BLaER1 (cell line): ENCODE measurements at regions not wholly inside any gene's neighbourhood (a gene's known extent, or its start where the extent isn't known, plus 50 kb on each side); places are given as distances from the start of the nearest gene placed in this dataset.

Experiments used
- H3K27ac ChIP-seq: shearing (Covaris generic); formaldehyde crosslinking; 2 replicates; pipeline ENCODE4 v1.8.1; 2022
- H3K27me3 ChIP-seq: shearing (Covaris generic); formaldehyde crosslinking; 2 replicates; pipeline ENCODE4 v1.8.1; 2022
- H3K36me3 ChIP-seq: shearing (Covaris generic); formaldehyde crosslinking; 2 replicates; pipeline ENCODE4 v1.8.1; 2022
- H3K4me1 ChIP-seq: shearing (Covaris generic); formaldehyde crosslinking; 2 replicates; pipeline ENCODE4 v1.8.1; 2022
- H3K4me2 ChIP-seq: shearing (Covaris generic); formaldehyde crosslinking; 2 replicates; pipeline ENCODE4 v1.8.1; 2022
- H3K4me3 ChIP-seq: shearing (Covaris generic); formaldehyde crosslinking; 2 replicates; pipeline ENCODE4 v1.8.1; 2022
- H3K9ac ChIP-seq: shearing (Covaris generic); formaldehyde crosslinking; 2 replicates; pipeline ENCODE4 v1.8.1; 2022
- H3K9me3 ChIP-seq: shearing (Covaris generic); formaldehyde crosslinking; 2 replicates; pipeline ENCODE4 v1.8.1; 2022
- H4K20me1 ChIP-seq: shearing (Covaris generic); formaldehyde crosslinking; 2 replicates; pipeline ENCODE4 v1.8.1; 2022
- Cebpa-rat ChIP-seq: shearing (Covaris generic); IDR thresholded peaks from 2 replicates; pipeline ENCODE4 v1.8.1; 2022

- no peak overlapping the region for H3K4me3 ChIP-seq
- H3K36me3 ChIP-seq = no peaks in the 10 kb centered on the region
- H3K27ac ChIP-seq = no peak overlapping the region
- no peaks in the 10 kb centered on the region for H3K4me1 ChIP-seq
- no peaks in the 10 kb centered on the region for H3K9me3 ChIP-seq
- no peak overlapping the region for H3K9ac ChIP-seq
- H4K20me1 ChIP-seq = no peaks in the 10 kb centered on the region
- TF ChIP-seq Cebpa-rat = no peak
- no peak overlapping the region for H3K4me2 ChIP-seq
- no peaks in the 10 kb centered on the region for H3K27me3 ChIP-seq
Observed at GRCh38 chr1:69195136-69195535, 372.6 kb upstream of the LRRC7 start.

- H3K36me3 ChIP-seq = no peaks in the 10 kb centered on the region
- no peaks in the 10 kb centered on the region for H4K20me1 ChIP-seq
- H3K27ac ChIP-seq = no peak overlapping the region
- H3K27me3 ChIP-seq = no peaks in the 10 kb centered on the region
- no peaks in the 10 kb centered on the region for H3K9me3 ChIP-seq
- no peaks in the 10 kb centered on the region for H3K4me1 ChIP-seq
- H3K9ac ChIP-seq = no peak overlapping the region
- no peak overlapping the region for H3K4me2 ChIP-seq
- H3K4me3 ChIP-seq = no peak overlapping the region
- TF ChIP-seq Cebpa-rat = no peak
Observed at GRCh38 chr1:69196071-69196470, 371.7 kb upstream of the LRRC7 start.

- Histone ChIP-seq H3K4me2 (no peak overlapping the region), H3K4me3 (no peak overlapping the region), H3K27me3 (no peaks in the 10 kb centered on the region), H3K9ac (no peak overlapping the region), H3K27ac (no peak overlapping the region), H3K36me3 (no peaks in the 10 kb centered on the region), H3K4me1 (no peaks in the 10 kb centered on the region), H4K20me1 (no peaks in the 10 kb centered on the region), H3K9me3 (no peaks in the 10 kb centered on the region)
- TF ChIP-seq Cebpa-rat = no peak
Observed at GRCh38 chr1:69197816-69198215, 369.9 kb upstream of the LRRC7 start.

- no peak overlapping the region for H3K27ac ChIP-seq
- H3K36me3 ChIP-seq = no peaks in the 10 kb centered on the region
- H3K9me3 ChIP-seq = peaks cover 10% of the 10 kb centered on the region
- no peaks in the 10 kb centered on the region for H3K27me3 ChIP-seq
- H4K20me1 ChIP-seq = no peaks in the 10 kb centered on the region
- H3K4me1 ChIP-seq = no peaks in the 10 kb centered on the region
- H3K9ac ChIP-seq = no peak overlapping the region
- TF ChIP-seq Cebpa-rat = no peak
- no peak overlapping the region for H3K4me2 ChIP-seq
- H3K4me3 ChIP-seq = no peak overlapping the region
Observed at GRCh38 chr1:69201716-69202115, 366.0 kb upstream of the LRRC7 start.

- no peak overlapping the region for H3K4me2 ChIP-seq
- no peak overlapping the region for H3K9ac ChIP-seq
- H3K4me1 ChIP-seq = no peaks in the 10 kb centered on the region
- TF ChIP-seq Cebpa-rat = no peak
- no peak overlapping the region for H3K4me3 ChIP-seq
- no peaks in the 10 kb centered on the region for H3K27me3 ChIP-seq
- H3K27ac ChIP-seq = no peak overlapping the region
- H4K20me1 ChIP-seq = no peaks in the 10 kb centered on the region
- no peaks in the 10 kb centered on the region for H3K36me3 ChIP-seq
- peaks cover 10% of the 10 kb centered on the region for H3K9me3 ChIP-seq
Observed at GRCh38 chr1:69203166-69203565, 364.6 kb upstream of the LRRC7 start.

- H3K9me3 ChIP-seq = no peaks in the 10 kb centered on the region
- H3K9ac ChIP-seq = no peak overlapping the region
- H3K36me3 ChIP-seq = no peaks in the 10 kb centered on the region
- H4K20me1 ChIP-seq = no peaks in the 10 kb centered on the region
- no peak for TF ChIP-seq Cebpa-rat
- H3K4me2 ChIP-seq = no peak overlapping the region
- H3K27ac ChIP-seq = no peak overlapping the region
- H3K27me3 ChIP-seq = no peaks in the 10 kb centered on the region
- H3K4me3 ChIP-seq = no peak overlapping the region
- no peaks in the 10 kb centered on the region for H3K4me1 ChIP-seq
Observed at GRCh38 chr1:69213644-69214043, 354.1 kb upstream of the LRRC7 start.

GRCh38 chr1:69215883-69216282 lies 351.8 kb upstream of the LRRC7 start:
- Histone ChIP-seq H3K9me3 (no peaks in the 10 kb centered on the region), H3K27ac (no peak overlapping the region), H3K9ac (no peak overlapping the region), H3K27me3 (no peaks in the 10 kb centered on the region), H3K4me2 (no peak overlapping the region), H3K36me3 (no peaks in the 10 kb centered on the region), H4K20me1 (no peaks in the 10 kb centered on the region), H3K4me1 (no peaks in the 10 kb centered on the region), H3K4me3 (no peak overlapping the region)
- no peak for TF ChIP-seq Cebpa-rat

- TF ChIP-seq Cebpa-rat = no peak
- Histone ChIP-seq H4K20me1 (no peaks in the 10 kb centered on the region), H3K27ac (no peak overlapping the region), H3K27me3 (no peaks in the 10 kb centered on the region), H3K9me3 (no peaks in the 10 kb centered on the region), H3K4me2 (no peak overlapping the region), H3K4me1 (no peaks in the 10 kb centered on the region), H3K9ac (no peak overlapping the region), H3K36me3 (no peaks in the 10 kb centered on the region), H3K4me3 (no peak overlapping the region)
Observed at GRCh38 chr1:69220672-69221071, 347.1 kb upstream of the LRRC7 start.

- Histone ChIP-seq H3K9ac (no peak overlapping the region), H3K27ac (no peak overlapping the region), H3K4me1 (no peaks in the 10 kb centered on the region), H3K4me3 (no peak overlapping the region), H3K4me2 (no peak overlapping the region), H3K27me3 (no peaks in the 10 kb centered on the region), H4K20me1 (no peaks in the 10 kb centered on the region), H3K9me3 (no peaks in the 10 kb centered on the region), H3K36me3 (no peaks in the 10 kb centered on the region)
- TF ChIP-seq Cebpa-rat = no peak
Observed at GRCh38 chr1:69221524-69221923, 346.2 kb upstream of the LRRC7 start.

- H4K20me1 ChIP-seq = no peaks in the 10 kb centered on the region
- TF ChIP-seq Cebpa-rat = no peak
- no peak overlapping the region for H3K9ac ChIP-seq
- no peak overlapping the region for H3K4me2 ChIP-seq
- no peaks in the 10 kb centered on the region for H3K4me1 ChIP-seq
- H3K36me3 ChIP-seq = no peaks in the 10 kb centered on the region
- H3K27me3 ChIP-seq = no peaks in the 10 kb centered on the region
- no peak overlapping the region for H3K27ac ChIP-seq
- no peak overlapping the region for H3K4me3 ChIP-seq
- no peaks in the 10 kb centered on the region for H3K9me3 ChIP-seq
Observed at GRCh38 chr1:69223156-69223555, 344.6 kb upstream of the LRRC7 start.

GRCh38 chr1:69228501-69228900 lies 339.2 kb upstream of the LRRC7 start:
- Histone ChIP-seq H3K4me3 (no peak overlapping the region), H4K20me1 (no peaks in the 10 kb centered on the region), H3K27me3 (no peaks in the 10 kb centered on the region), H3K9ac (no peak overlapping the region), H3K4me1 (no peaks in the 10 kb centered on the region), H3K4me2 (no peak overlapping the region), H3K9me3 (no peaks in the 10 kb centered on the region), H3K27ac (no peak overlapping the region), H3K36me3 (no peaks in the 10 kb centered on the region)
- no peak for TF ChIP-seq Cebpa-rat
